Upper lobe of left lung (tissue), 6 donors: ENCODE measurements at regions not wholly inside any gene's neighbourhood (a gene's known extent, or its start where the extent isn't known, plus 50 kb on each side); places are given as distances from the start of the nearest gene placed in this dataset.

Experiments used
- ATAC-seq, 2 donors: fragments of 200-7000 bp; cut with Tn5 transposase; one replicate each; pipeline ENCODE4 v1.9.1; 2022; ENCODE audit warnings: mild to moderate bottlenecking in 2 of 2, moderate library complexity in 2 of 2; ENCODE audit not compliant: low FRiP score in 2 of 2
- DNase-seq, 2 donors: peaks; one replicate each; pipeline ENCODE4 v3.0.0-alpha.2; 2019 to 2020
- H3K27ac ChIP-seq, 4 donors: fragments of 200-600 bp; sonication (generic); one replicate each; pipeline ENCODE4 v1.5.1; 2016 to 2019
- H3K27me3 ChIP-seq, 4 donors: fragments of 200-600 bp; sonication (generic); one replicate each; pipeline ENCODE4 v1.5.1; 2017 to 2019
- H3K36me3 ChIP-seq, 4 donors: fragments of 200-600 bp; sonication (generic); one replicate each; pipeline ENCODE4 v1.5.1; 2016 to 2019
- H3K4me1 ChIP-seq, 4 donors: fragments of 200-600 bp; sonication (generic); one replicate each; pipeline ENCODE4 v1.5.1; 2018 to 2019
- H3K4me3 ChIP-seq, 4 donors: fragments of 200-600 bp; sonication (generic); one replicate each; pipeline ENCODE4 v1.5.1; 2017 to 2019; ENCODE audit warnings: mild to moderate bottlenecking in 2 of 4, moderate library complexity in 1 of 4
- H3K9me3 ChIP-seq, 4 donors: fragments of 200-600 bp; sonication (generic); one replicate each; pipeline ENCODE4 v1.5.1; 2018 to 2019
- EP300 ChIP-seq, 4 donors: sonication (generic); formaldehyde crosslinking; IDR thresholded peaks; one replicate each; pipeline ENCODE4 v1.5.1; 2017; ENCODE audit warnings: antibody characterized with exemption in 4 of 4, control low read depth in 2 of 4
- POLR2A ChIP-seq, 4 donors: fragments of 450-650 bp; IDR thresholded peaks; one replicate each; pipeline ENCODE4 v1.5.1; 2016 to 2017; ENCODE audit warnings: antibody characterized with exemption in 4 of 4, mild to moderate bottlenecking in 2 of 4
- POLR2AphosphoS5 ChIP-seq, 2 donors: sonication (generic); formaldehyde crosslinking; IDR thresholded peaks; one replicate each; pipeline ENCODE4 v1.5.1; 2017; ENCODE audit warnings: antibody characterized with exemption in 2 of 2
- WGBS, 2 donors: methylation state at CpG; one replicate each; pipeline ENCODE4 v1.1.5; 2017 to 2018; 5-methylcytosine and 5-hydroxymethylcytosine counted together
- TF ChIP-seq, protein P1 (sequence below), 6 experiments: fragments of 450-650 bp in 4 of 6; fragments of 200-600 bp in 2 of 6; sonication (generic) in 2 of 6; IDR thresholded peaks; one replicate each; pipeline ENCODE4 v1.5.1; 2016 to 2019; ENCODE audit warnings: antibody characterized with exemption in 6 of 6
- donor health status: DM: no; HTN: no; CAD: no; lungs with moderate emphysema.
- donor health status: DM: no; HTN: yes; CAD: no; lungs with severe emphysema.

DNA sequence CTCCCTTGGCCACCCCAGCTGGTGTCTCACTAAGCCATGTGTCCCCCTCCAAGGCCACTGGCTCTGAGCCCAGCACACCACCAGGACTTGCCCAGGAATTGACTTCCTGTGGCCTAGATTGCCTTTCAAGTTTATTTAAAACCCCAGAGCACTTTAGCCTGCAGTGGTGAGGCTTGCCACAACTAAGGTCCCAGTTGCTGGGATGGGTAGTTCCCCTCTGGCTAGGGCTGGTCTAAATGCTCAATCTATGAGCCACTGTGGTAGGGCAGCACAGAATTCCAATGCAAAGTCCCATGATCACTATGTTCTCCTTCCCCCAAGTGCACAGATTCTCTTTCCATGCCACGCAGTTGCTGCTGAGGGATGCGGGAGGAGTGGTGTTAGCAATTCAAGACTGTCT, 61.1 kb upstream of the HCCS start:
- no peak overlapping the region for H3K27ac ChIP-seq
- no peaks in the 10 kb centered on the region for H3K36me3 ChIP-seq
- ATAC-seq (no peak), DNase-seq (no peak)
- WGBS, 2 donors: 87 to 100% methylated on average over 2 of the region's 2 CpGs
- no peaks in the 10 kb centered on the region for H3K27me3 ChIP-seq
- H3K4me3 ChIP-seq: no peak overlapping the region
- H3K4me1 ChIP-seq: no peaks in the 10 kb centered on the region
- TF ChIP-seq EP300 (IDR thresholded peaks at IDR 0.05) (no peak), POLR2AphosphoS5 (IDR thresholded peaks at IDR 0.05) (no peak), POLR2A (IDR thresholded peaks at IDR 0.05) (no peak)
- TF ChIP-seq, protein P1, sequence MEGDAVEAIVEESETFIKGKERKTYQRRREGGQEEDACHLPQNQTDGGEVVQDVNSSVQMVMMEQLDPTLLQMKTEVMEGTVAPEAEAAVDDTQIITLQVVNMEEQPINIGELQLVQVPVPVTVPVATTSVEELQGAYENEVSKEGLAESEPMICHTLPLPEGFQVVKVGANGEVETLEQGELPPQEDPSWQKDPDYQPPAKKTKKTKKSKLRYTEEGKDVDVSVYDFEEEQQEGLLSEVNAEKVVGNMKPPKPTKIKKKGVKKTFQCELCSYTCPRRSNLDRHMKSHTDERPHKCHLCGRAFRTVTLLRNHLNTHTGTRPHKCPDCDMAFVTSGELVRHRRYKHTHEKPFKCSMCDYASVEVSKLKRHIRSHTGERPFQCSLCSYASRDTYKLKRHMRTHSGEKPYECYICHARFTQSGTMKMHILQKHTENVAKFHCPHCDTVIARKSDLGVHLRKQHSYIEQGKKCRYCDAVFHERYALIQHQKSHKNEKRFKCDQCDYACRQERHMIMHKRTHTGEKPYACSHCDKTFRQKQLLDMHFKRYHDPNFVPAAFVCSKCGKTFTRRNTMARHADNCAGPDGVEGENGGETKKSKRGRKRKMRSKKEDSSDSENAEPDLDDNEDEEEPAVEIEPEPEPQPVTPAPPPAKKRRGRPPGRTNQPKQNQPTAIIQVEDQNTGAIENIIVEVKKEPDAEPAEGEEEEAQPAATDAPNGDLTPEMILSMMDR (IDR thresholded peaks at IDR 0.05): no peak
- H3K9me3 ChIP-seq: peaks cover 0 to 7% (median 0%) of the 10 kb centered on the region in 4 donors

DNA sequence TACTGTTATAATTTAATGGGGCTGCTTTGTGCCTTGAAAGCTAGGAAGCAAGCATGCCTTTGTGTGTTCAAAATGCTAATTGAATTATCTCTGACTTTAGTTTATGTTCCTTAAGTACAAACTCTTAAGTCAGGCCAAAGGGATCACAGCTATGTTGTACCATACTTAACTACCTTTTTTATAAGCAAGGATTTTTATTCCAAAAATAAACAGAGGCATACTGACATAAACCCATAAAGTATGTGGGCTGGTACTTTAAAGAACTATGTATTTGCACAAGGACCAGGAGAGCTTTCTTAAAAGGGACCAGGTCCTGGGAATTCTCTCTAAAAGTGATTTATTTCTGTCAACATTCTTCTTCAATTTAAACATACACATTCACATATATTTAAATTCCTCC, 57.8 kb upstream of the HCCS start:
- Histone ChIP-seq H3K9me3 (no peaks in the 10 kb centered on the region), H3K4me3 (no peak overlapping the region), H3K27me3 (no peaks in the 10 kb centered on the region), H3K27ac (no peak overlapping the region), H3K4me1 (no peaks in the 10 kb centered on the region), H3K36me3 (no peaks in the 10 kb centered on the region)
- TF ChIP-seq POLR2AphosphoS5 (IDR thresholded peaks at IDR 0.05): no peak
- TF ChIP-seq EP300 (IDR thresholded peaks at IDR 0.05): no peak
- TF ChIP-seq, protein P1 (IDR thresholded peaks at IDR 0.05): no peak
- no peak for TF ChIP-seq POLR2A (IDR thresholded peaks at IDR 0.05)
- ATAC-seq (no peak), DNase-seq (no peak)

DNA sequence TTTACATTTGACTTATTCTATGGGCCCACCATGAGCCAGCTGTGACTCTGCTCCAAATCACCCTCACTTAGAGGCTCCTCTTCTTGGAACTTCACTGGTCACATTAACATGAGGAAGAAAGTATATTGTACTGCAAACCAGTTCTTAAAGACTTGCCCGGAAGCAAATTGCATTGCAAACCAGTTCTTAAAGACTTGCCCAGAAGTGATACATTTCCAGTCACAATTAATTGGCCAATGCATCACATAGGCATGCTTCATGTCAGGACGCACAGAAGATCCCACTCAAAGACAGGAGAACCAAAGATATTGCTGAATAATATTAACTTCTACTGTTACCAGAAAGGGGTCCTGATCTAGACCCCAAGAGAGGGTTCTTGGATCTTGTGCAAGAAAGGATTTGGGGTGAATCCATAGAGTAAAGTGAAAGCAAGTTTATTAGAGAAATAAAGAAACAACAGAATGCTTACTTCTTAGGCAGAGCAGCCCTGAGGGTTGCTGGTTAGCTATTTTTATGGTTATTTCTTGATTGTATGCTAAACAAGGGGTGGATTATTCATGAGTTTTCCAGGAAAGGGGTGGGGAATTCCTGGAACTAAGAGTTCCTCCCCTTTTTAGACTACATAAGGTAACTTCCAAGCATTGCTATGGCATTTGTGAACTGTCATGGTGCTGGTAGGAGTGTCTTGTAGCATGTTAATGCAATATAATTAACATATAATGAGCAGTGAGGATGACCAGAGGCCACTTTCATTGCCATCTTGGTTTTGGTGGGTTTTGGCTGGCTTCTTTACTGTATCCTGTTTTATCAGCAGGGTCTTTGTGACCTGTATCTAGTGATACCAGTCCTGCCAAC, 54.6 kb upstream of the HCCS start:
- H3K27ac ChIP-seq: no peak overlapping the region
- 92 to 100% methylated on average over 2 of the region's 2 CpGs for WGBS, 2 donors
- no peak overlapping the region for H3K4me3 ChIP-seq
- ATAC-seq: no peak
- no peaks in the 10 kb centered on the region for H3K36me3 ChIP-seq
- H3K4me1 ChIP-seq: no peaks in the 10 kb centered on the region
- no peaks in the 10 kb centered on the region for H3K27me3 ChIP-seq
- DNase-seq: no peak
- H3K9me3 ChIP-seq: no peaks in the 10 kb centered on the region
- TF ChIP-seq POLR2AphosphoS5 (IDR thresholded peaks at IDR 0.05) (no peak), EP300 (IDR thresholded peaks at IDR 0.05) (no peak), POLR2A (IDR thresholded peaks at IDR 0.05) (no peak)
- TF ChIP-seq, protein P1 (IDR thresholded peaks at IDR 0.05): no peak

DNA sequence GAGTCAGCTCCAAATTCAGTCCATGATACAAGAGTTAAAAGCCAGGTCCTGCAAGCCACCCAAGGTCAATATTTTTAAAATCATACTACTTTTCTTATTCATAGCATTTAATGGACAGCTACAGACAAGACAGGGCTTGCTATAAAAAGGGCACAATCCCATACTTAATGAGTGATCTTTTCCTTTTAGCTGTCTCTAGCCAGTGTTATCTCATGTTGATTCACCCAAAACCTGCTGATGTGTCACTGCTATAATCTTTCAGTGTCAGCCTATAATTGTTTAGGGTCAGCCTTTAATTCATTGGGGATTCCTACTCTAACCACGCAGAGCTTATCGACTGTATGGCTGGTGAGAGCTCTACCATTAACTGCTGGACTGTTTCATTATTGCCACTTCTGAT, 51.2 kb upstream of the HCCS start:
- no peak overlapping the region for H3K4me3 ChIP-seq
- TF ChIP-seq POLR2AphosphoS5 (IDR thresholded peaks at IDR 0.05) (no peak), POLR2A (IDR thresholded peaks at IDR 0.05) (no peak), EP300 (IDR thresholded peaks at IDR 0.05) (no peak)
- TF ChIP-seq, protein P1 (IDR thresholded peaks at IDR 0.05): no peak
- no peak for DNase-seq

More for the DNA sequence above, 51.2 kb upstream of the HCCS start:
- Histone ChIP-seq H3K4me1 (no peaks in the 10 kb centered on the region), H3K27ac (no peak overlapping the region), H3K27me3 (no peaks in the 10 kb centered on the region), H3K36me3 (no peaks in the 10 kb centered on the region), H3K9me3 (no peaks in the 10 kb centered on the region)
- ATAC-seq: no peak
- WGBS, 2 donors: 78 to 86% methylated on average over 2 of the region's 2 CpGs
